ENCODE measurements at regions not wholly inside any gene's neighbourhood (a gene's known extent, or its start where the extent isn't known, plus 50 kb on each side); places are given as distances from the start of the nearest gene placed in this dataset.

GRCh38 chr4:132132433-132132832, 1016.7 kb upstream of the PCDH10 start:
- H3K79me2 ChIP-seq (ENCODE audit: insufficient read depth, low read length) = no peaks in the 10 kb centered on the region
- no peak overlapping the region for H3K9ac ChIP-seq (ENCODE audit: low read depth, low read length, poor library complexity, severe bottlenecking)
- TF ChIP-seq CTCF (conservative IDR thresholded peaks at IDR 0.05; ENCODE audit: low read length) (no peak), EZH2phosphoT487 (IDR thresholded peaks at IDR 0.05; ENCODE audit: borderline replicate concordance) (no peak)
- H4K20me1 ChIP-seq (ENCODE audit: insufficient read depth, low read length, poor library complexity, severe bottlenecking) = no peaks in the 10 kb centered on the region
- H3K4me1 ChIP-seq (ENCODE audit: insufficient read depth, low read length, poor library complexity, severe bottlenecking) = peaks cover 5% of the 10 kb centered on the region
- H3K9me2 ChIP-seq (replicated peaks; ENCODE audit: low read depth, low read length) = no peaks in the 10 kb centered on the region
- no peaks in the 10 kb centered on the region for H3K27me3 ChIP-seq (ENCODE audit: insufficient read depth, low read length, poor library complexity, severe bottlenecking)
- H3K4me2 ChIP-seq (ENCODE audit: low read depth, low read length, poor library complexity, severe bottlenecking) = no peak overlapping the region
- H3K4me3 ChIP-seq (ENCODE audit: low read length, poor library complexity, severe bottlenecking) = no peak overlapping the region
- H3K36me3 ChIP-seq (ENCODE audit: insufficient read depth, low read length) = no peaks in the 10 kb centered on the region
- H3F3A ChIP-seq (ENCODE audit: low read depth) = no peaks in the 10 kb centered on the region
- H3K9me3 ChIP-seq (ENCODE audit: insufficient read depth, low read depth, low read length) = peaks cover 11% of the 10 kb centered on the region
- no peak overlapping the region for H2AFZ ChIP-seq (ENCODE audit: low read length)

DNA sequence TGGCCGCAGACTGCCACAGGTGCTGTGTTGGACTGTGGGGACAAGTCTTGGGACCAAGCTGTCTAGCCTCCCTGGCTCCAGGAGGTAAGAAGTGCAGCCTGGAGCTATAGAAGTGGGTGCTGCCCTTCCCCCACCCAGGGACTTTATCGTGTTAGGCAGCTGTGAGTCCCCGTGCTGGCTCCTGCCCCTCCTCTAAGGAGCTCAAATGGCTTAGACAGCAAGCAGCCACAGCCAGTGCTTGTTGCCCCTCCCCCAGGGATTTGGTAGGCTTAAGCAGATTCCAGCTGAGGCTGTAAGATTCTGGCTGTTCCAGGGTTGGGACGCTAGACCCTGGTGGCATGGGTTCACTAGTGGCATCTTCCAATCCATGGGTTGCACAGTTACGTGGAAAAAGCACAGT, 979.4 kb upstream of the PCDH10 start:
- Histone ChIP-seq H3K4me3 (ENCODE audit: low read length, poor library complexity, severe bottlenecking) (no peak overlapping the region), H3K79me2 (ENCODE audit: insufficient read depth, low read length) (no peaks in the 10 kb centered on the region), H2AFZ (ENCODE audit: low read length) (no peak overlapping the region), H3K27me3 (ENCODE audit: insufficient read depth, low read length, poor library complexity, severe bottlenecking) (no peaks in the 10 kb centered on the region), H3K4me1 (ENCODE audit: insufficient read depth, low read length, poor library complexity, severe bottlenecking) (no peaks in the 10 kb centered on the region), H3K9ac (ENCODE audit: low read depth, low read length, poor library complexity, severe bottlenecking) (no peak overlapping the region), H3F3A (ENCODE audit: low read depth) (no peaks in the 10 kb centered on the region), H3K9me2 (replicated peaks; ENCODE audit: low read depth, low read length) (no peaks in the 10 kb centered on the region), H3K36me3 (ENCODE audit: insufficient read depth, low read length) (no peaks in the 10 kb centered on the region), H4K20me1 (ENCODE audit: insufficient read depth, low read length, poor library complexity, severe bottlenecking) (no peaks in the 10 kb centered on the region), H3K4me2 (ENCODE audit: low read depth, low read length, poor library complexity, severe bottlenecking) (no peak overlapping the region), H3K9me3 (ENCODE audit: insufficient read depth, low read depth, low read length) (no peaks in the 10 kb centered on the region)
- no peak for TF ChIP-seq CTCF (conservative IDR thresholded peaks at IDR 0.05; ENCODE audit: low read length)
- no peak for TF ChIP-seq EZH2phosphoT487 (IDR thresholded peaks at IDR 0.05; ENCODE audit: borderline replicate concordance)

DNA sequence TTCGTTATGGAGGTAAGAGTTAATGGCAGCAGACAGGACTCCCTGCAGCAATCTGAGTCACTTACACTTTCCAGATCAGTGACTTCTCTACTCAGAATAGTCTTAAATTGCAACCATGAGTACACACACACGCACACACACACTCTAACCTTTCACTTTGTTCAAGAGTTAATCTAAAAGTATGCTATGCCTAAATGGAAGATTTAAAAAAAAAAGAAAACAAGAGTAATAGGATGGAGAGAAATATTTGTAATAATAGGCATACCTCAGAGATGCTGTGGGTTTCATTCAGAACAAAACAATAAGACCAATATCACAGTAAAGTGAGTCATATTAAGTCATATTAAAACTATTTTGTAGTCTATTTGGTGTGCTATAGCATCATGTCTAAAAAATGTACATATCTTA, 969.1 kb upstream of the PCDH10 start:
- Histone ChIP-seq H3K4me2 (ENCODE audit: low read depth, low read length, poor library complexity, severe bottlenecking) (no peak overlapping the region), H3K79me2 (ENCODE audit: insufficient read depth, low read length) (no peaks in the 10 kb centered on the region), H3F3A (ENCODE audit: low read depth) (no peaks in the 10 kb centered on the region; the same call in 1 of the 2 replicates), H3K27me3 (ENCODE audit: insufficient read depth, low read length, poor library complexity, severe bottlenecking) (no peaks in the 10 kb centered on the region), H4K20me1 (ENCODE audit: insufficient read depth, low read length, poor library complexity, severe bottlenecking) (no peaks in the 10 kb centered on the region), H2AFZ (ENCODE audit: low read length) (0 out of 2 replicates have a peak overlapping the region, but pooled peaks have one; percentile 19), H3K4me1 (ENCODE audit: insufficient read depth, low read length, poor library complexity, severe bottlenecking) (no peaks in the 10 kb centered on the region), H3K36me3 (ENCODE audit: insufficient read depth, low read length) (no peaks in the 10 kb centered on the region), H3K4me3 (ENCODE audit: low read length, poor library complexity, severe bottlenecking) (no peak overlapping the region), H3K9me3 (ENCODE audit: insufficient read depth, low read depth, low read length) (no peaks in the 10 kb centered on the region), H3K9ac (ENCODE audit: low read depth, low read length, poor library complexity, severe bottlenecking) (no peak overlapping the region), H3K9me2 (replicated peaks; ENCODE audit: low read depth, low read length) (no peaks in the 10 kb centered on the region)
- no peak for TF ChIP-seq CTCF (conservative IDR thresholded peaks at IDR 0.05; ENCODE audit: low read length)
- TF ChIP-seq EZH2phosphoT487 (IDR thresholded peaks at IDR 0.05; ENCODE audit: borderline replicate concordance) = no peak

Measured in Loucy (cell line).